ENCODE measurements at regions not wholly inside any gene's neighbourhood (a gene's known extent, or its start where the extent isn't known, plus 50 kb on each side); places are given as distances from the start of the nearest gene placed in this dataset.

DNA sequence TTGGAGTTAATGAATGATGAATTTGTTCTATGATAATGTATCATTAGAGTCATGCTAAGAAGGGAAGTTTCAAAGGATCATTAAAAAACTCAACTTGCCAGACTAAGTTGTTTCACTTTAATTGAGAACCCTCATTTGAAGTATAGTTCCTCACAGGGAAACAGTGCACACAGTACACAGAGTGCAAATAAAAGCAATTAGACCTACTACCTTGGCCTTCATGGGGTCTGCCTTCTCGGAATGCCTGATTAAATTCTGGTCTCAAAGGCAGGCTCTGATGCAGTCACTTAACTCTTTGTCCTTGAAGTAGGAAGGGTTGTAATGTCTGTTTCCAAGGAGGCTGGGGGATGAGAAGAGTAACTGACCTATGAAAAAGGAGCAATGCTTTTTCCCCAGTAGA is 457.3 kb downstream of the TBC1D32 start (continued):
- TF ChIP-seq, protein P1, sequence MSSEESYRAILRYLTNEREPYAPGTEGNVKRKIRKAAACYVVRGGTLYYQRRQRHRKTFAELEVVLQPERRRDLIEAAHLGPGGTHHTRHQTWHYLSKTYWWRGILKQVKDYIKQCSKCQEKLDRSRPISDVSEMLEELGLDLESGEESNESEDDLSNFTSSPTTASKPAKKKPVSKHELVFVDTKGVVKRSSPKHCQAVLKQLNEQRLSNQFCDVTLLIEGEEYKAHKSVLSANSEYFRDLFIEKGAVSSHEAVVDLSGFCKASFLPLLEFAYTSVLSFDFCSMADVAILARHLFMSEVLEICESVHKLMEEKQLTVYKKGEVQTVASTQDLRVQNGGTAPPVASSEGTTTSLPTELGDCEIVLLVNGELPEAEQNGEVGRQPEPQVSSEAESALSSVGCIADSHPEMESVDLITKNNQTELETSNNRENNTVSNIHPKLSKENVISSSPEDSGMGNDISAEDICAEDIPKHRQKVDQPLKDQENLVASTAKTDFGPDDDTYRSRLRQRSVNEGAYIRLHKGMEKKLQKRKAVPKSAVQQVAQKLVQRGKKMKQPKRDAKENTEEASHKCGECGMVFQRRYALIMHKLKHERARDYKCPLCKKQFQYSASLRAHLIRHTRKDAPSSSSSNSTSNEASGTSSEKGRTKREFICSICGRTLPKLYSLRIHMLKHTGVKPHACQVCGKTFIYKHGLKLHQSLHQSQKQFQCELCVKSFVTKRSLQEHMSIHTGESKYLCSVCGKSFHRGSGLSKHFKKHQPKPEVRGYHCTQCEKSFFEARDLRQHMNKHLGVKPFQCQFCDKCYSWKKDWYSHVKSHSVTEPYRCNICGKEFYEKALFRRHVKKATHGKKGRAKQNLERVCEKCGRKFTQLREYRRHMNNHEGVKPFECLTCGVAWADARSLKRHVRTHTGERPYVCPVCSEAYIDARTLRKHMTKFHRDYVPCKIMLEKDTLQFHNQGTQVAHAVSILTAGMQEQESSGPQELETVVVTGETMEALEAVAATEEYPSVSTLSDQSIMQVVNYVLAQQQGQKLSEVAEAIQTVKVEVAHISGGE (tag by site-specific recombination; conservative IDR thresholded peaks at IDR 0.05; ENCODE audit: low read depth), result no peak
- TF ChIP-seq TRIM28 (IDR thresholded peaks at IDR 0.05; ENCODE audit: borderline replicate concordance, low read length), result no peak
- TF ChIP-seq ZNF660 (tag by site-specific recombination; IDR thresholded peaks at IDR 0.05), result no peak
- TF ChIP-seq ZNF423 (tag by site-specific recombination; IDR thresholded peaks at IDR 0.05), result no peak
- no peak for TF ChIP-seq ZNF658 (tag by site-specific recombination; IDR thresholded peaks at IDR 0.05)
- TF ChIP-seq ZNF558 (tag by site-specific recombination; IDR thresholded peaks at IDR 0.05), result no peak
- TF ChIP-seq ZNF248 (tag by site-specific recombination; IDR thresholded peaks at IDR 0.05), result no peak
- TF ChIP-seq ZNF707 (tag by site-specific recombination; IDR thresholded peaks at IDR 0.05), result no peak
- TF ChIP-seq ZNF530 (tag by site-specific recombination; IDR thresholded peaks at IDR 0.05; ENCODE audit: low read depth), result no peak
- TF ChIP-seq KLF7 (tag by site-specific recombination; IDR thresholded peaks at IDR 0.05; ENCODE audit: borderline replicate concordance), result no peak

DNA sequence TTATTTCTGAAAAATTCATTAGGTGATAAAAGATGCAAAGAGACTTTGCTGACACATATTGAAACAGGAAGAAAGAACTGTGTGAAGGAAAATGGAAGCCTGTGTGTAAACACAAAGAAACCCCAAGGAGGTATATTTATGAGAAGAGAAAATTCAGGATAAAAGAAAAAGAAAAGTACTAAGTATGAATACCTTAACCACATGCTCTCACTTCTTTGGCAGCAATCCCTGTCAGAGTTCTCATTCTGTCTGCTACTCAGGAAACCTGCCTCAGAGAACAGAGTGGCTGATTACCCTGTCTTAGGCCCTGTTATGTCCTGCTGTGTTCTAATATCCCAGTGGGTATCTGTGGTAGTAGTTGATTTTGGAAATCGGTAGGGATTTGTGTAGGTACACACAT is 457.9 kb downstream of the TBC1D32 start:
- Histone ChIP-seq H3K9me3 (ENCODE audit: control insufficient read depth, insufficient read depth, low read depth, low read length) (no peaks in the 10 kb centered on the region), H3K36me3 (ENCODE audit: control insufficient read depth in 2 of 2, insufficient read depth in 1 of 2, low read length in 2 of 2) (no peaks in the 10 kb centered on the region), H3K4me1 (ENCODE audit: control insufficient read depth, insufficient read depth, low read length) (no peaks in the 10 kb centered on the region), H3K27ac (ENCODE audit: extremely low read depth, low read depth, low read length) (no peak overlapping the region), H3K4me3 (ENCODE audit: low read depth, low read length) (no peak overlapping the region)
- TF ChIP-seq ZNF561 (tag by site-specific recombination; IDR thresholded peaks at IDR 0.05; ENCODE audit: borderline replicate concordance) (no peak), ZNF843 (tag by site-specific recombination; IDR thresholded peaks at IDR 0.05) (no peak)
- ChIA-PET CTCF (no interaction called here), POLR2A (no interaction called here)

DNA sequence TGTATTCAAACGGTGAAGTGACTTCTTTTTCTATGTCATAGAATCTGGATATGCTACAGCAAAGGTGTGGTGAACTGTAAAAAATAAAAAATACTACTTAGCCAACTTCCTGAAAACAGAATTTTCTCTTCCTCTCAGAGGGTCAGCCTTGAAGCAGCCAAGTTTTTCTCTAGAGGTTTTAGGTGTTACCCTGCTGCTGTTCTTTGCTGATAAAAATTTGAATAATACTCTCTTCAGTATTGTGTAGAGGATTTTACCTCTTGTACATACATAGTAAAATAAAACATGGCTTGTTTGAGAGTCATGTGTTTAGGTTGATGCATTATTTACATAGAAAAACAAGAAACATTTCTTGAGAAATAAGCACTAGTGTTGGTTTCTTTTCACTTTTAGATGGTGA is 458.4 kb downstream of the TBC1D32 start:
- TF ChIP-seq ZNF202 (tag by site-specific recombination; IDR thresholded peaks at IDR 0.05; ENCODE audit: borderline replicate concordance) (no peak), ZNF658 (tag by site-specific recombination; IDR thresholded peaks at IDR 0.05) (no peak), HOXA7 (CRISPR knock-in tag; IDR thresholded peaks at IDR 0.05; ENCODE audit: borderline replicate concordance) (no peak), ZNF37A (tag by site-specific recombination; IDR thresholded peaks at IDR 0.05) (no peak), FEZF1 (tag by site-specific recombination; IDR thresholded peaks at IDR 0.05) (no peak)
- TF ChIP-seq, protein P1 (tag by site-specific recombination; conservative IDR thresholded peaks at IDR 0.05; ENCODE audit: low read depth), result no peak
- TF ChIP-seq, protein P2, sequence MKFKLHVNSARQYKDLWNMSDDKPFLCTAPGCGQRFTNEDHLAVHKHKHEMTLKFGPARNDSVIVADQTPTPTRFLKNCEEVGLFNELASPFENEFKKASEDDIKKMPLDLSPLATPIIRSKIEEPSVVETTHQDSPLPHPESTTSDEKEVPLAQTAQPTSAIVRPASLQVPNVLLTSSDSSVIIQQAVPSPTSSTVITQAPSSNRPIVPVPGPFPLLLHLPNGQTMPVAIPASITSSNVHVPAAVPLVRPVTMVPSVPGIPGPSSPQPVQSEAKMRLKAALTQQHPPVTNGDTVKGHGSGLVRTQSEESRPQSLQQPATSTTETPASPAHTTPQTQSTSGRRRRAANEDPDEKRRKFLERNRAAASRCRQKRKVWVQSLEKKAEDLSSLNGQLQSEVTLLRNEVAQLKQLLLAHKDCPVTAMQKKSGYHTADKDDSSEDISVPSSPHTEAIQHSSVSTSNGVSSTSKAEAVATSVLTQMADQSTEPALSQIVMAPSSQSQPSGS (tag by site-specific recombination; IDR thresholded peaks at IDR 0.05; ENCODE audit: low read depth), result no peak
- TF ChIP-seq, protein P3, sequence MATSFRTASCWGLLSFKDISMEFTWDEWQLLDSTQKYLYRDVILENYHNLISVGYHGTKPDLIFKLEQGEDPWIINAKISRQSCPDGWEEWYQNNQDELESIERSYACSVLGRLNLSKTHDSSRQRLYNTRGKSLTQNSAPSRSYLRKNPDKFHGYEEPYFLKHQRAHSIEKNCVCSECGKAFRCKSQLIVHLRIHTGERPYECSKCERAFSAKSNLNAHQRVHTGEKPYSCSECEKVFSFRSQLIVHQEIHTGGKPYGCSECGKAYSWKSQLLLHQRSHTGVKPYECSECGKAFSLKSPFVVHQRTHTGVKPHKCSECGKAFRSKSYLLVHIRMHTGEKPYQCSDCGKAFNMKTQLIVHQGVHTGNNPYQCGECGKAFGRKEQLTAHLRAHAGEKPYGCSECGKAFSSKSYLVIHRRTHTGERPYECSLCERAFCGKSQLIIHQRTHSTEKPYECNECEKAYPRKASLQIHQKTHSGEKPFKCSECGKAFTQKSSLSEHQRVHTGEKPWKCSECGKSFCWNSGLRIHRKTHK (tag by site-specific recombination; IDR thresholded peaks at IDR 0.05), result no peak
- TF ChIP-seq, protein P4, sequence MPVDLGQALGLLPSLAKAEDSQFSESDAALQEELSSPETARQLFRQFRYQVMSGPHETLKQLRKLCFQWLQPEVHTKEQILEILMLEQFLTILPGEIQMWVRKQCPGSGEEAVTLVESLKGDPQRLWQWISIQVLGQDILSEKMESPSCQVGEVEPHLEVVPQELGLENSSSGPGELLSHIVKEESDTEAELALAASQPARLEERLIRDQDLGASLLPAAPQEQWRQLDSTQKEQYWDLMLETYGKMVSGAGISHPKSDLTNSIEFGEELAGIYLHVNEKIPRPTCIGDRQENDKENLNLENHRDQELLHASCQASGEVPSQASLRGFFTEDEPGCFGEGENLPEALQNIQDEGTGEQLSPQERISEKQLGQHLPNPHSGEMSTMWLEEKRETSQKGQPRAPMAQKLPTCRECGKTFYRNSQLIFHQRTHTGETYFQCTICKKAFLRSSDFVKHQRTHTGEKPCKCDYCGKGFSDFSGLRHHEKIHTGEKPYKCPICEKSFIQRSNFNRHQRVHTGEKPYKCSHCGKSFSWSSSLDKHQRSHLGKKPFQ (tag by site-specific recombination; IDR thresholded peaks at IDR 0.05), result no peak
- CTCF ChIA-PET, result no interaction called here
- H3K4me3 ChIP-seq (ENCODE audit: low read depth, low read length), result no peak overlapping the region
- POLR2A ChIA-PET, result no interaction called here
- H3K4me1 ChIP-seq (ENCODE audit: control insufficient read depth, insufficient read depth, low read length), result no peaks in the 10 kb centered on the region
- H3K36me3 ChIP-seq (ENCODE audit: control insufficient read depth in 2 of 2, insufficient read depth in 1 of 2, low read length in 2 of 2), result no peaks in the 10 kb centered on the region
- H3K9me3 ChIP-seq (ENCODE audit: control insufficient read depth, insufficient read depth, low read depth, low read length), result no peaks in the 10 kb centered on the region
- H3K27ac ChIP-seq (ENCODE audit: extremely low read depth, low read depth, low read length), result no peak overlapping the region

All from HEK293 (cell line).